Adrenal gland (tissue), 9 donors: ENCODE measurements at regions not wholly inside any gene's neighbourhood (a gene's known extent, or its start where the extent isn't known, plus 50 kb on each side); places are given as distances from the start of the nearest gene placed in this dataset.

Experiments
- DNase-seq, 7 donors: peaks; one replicate each; pipeline ENCODE4 v3.0.0-alpha.2; 2019 to 2020
- H3K27ac ChIP-seq, 5 donors: fragments of 200-600 bp; sonication (generic) in 4 of 5; 1 replicate in 3 of 5; 2 replicates in 2 of 5; pipeline versions ENCODE4 v1.5.1 to v1.8.0; 2016 to 2020; ENCODE audit warnings: mild to moderate bottlenecking in 1 of 5
- H3K27me3 ChIP-seq: fragments of 200-600 bp; 2 replicates; pipeline ENCODE4 v1.8.0; 2021
- H3K36me3 ChIP-seq, 2 donors: fragments of 200-600 bp; replicated peaks in 1 of 2; 1 replicate in 1 of 2; 2 replicates in 1 of 2; pipeline versions ENCODE4 v1.5.1 to v1.8.0; 2018 to 2022
- H3K4me1 ChIP-seq, 2 donors: fragments of 200-600 bp; replicated peaks in 1 of 2; 1 replicate in 1 of 2; 2 replicates in 1 of 2; pipeline versions ENCODE4 v1.5.1 to v1.8.0; 2018 to 2021
- H3K4me3 ChIP-seq, 4 donors: fragments of 200-600 bp; sonication (generic) in 3 of 4; one replicate each; pipeline ENCODE4 v1.5.1; 2016 to 2018
- H3K9me3 ChIP-seq, 3 donors: fragments of 200-600 bp; sonication (generic) in 1 of 3; replicated peaks in 1 of 3; 1 replicate in 2 of 3; 2 replicates in 1 of 3; pipeline versions ENCODE4 v1.5.1 to v1.8.0; 2016 to 2021
- POLR2A ChIP-seq, 2 donors: fragments of 450-650 bp; IDR thresholded peaks; one replicate each; pipeline ENCODE4 v1.6.1; 2017; ENCODE audit warnings: antibody characterized with exemption in 2 of 2, mild to moderate bottlenecking in 2 of 2, moderate library complexity in 1 of 2
- WGBS, 4 donors: extraction: QIAGEN DNeasy Blood & Tissue Kit in 2 of 4; methylation state at CpG; one replicate each; pipeline versions ENCODE4 v1.1.5 to v1.1.7; 2013 to 2017; 5-methylcytosine and 5-hydroxymethylcytosine counted together
- intact Hi-C, 2 donors: fragments of 100-400 bp; cut with DNase I; formaldehyde crosslinking; loops; one replicate each; pipeline versions ENCODE4 v1.14.1 to v1.15.0; 2022 to 2023
- TF ChIP-seq, protein P1 (sequence below), 6 experiments: fragments of 450-650 bp in 4 of 6; fragments of 200-600 bp in 2 of 6; sonication (generic) in 1 of 6; IDR thresholded peaks; 1 replicate in 5 of 6; 2 replicates in 1 of 6; pipeline versions ENCODE4 v1.5.1 to v1.8.0; 2016 to 2021; ENCODE audit warnings: antibody characterized with exemption in 6 of 6, mild to moderate bottlenecking in 2 of 6, moderate library complexity in 1 of 6
- donor health status: healthy with polysubstance abuse.
- donor health status: Bipolar disorder and iron deficiency.
- donor health status: DM: yes; HTN: yes; CAD: no.
- donor health status: DM: no; HTN: no; CAD: no.
- donor health status: DM: no; HTN: no; CAD: no.

DNA sequence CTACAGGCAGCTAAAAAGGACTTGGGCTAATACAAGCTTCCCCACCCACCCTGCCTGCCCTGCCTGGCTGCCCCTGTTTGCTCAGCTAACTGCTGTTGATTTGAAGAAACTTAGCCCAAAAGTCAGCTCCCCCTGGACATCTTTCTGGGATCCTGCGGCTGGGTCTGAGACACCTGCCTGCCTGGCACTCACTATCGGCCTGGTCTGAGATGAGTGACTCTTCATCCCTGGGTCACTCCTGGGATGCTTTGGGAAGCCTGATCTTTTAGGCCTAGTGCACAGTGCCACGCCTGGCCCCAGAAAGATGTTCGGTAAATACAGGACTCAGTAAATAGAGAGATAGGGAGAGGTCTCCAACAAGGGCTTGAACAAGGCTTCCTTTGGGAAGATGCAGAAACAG is 211.3 kb upstream of the DIO3 start:
- 80 to 92% (median 85%) methylated on average over 4 of the region's 4 CpGs for WGBS, 4 donors
- no peaks in the 10 kb centered on the region for H3K27me3 ChIP-seq
- TF ChIP-seq, protein P1, sequence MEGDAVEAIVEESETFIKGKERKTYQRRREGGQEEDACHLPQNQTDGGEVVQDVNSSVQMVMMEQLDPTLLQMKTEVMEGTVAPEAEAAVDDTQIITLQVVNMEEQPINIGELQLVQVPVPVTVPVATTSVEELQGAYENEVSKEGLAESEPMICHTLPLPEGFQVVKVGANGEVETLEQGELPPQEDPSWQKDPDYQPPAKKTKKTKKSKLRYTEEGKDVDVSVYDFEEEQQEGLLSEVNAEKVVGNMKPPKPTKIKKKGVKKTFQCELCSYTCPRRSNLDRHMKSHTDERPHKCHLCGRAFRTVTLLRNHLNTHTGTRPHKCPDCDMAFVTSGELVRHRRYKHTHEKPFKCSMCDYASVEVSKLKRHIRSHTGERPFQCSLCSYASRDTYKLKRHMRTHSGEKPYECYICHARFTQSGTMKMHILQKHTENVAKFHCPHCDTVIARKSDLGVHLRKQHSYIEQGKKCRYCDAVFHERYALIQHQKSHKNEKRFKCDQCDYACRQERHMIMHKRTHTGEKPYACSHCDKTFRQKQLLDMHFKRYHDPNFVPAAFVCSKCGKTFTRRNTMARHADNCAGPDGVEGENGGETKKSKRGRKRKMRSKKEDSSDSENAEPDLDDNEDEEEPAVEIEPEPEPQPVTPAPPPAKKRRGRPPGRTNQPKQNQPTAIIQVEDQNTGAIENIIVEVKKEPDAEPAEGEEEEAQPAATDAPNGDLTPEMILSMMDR (IDR thresholded peaks at IDR 0.05) = no peak
- no peak for TF ChIP-seq POLR2A (IDR thresholded peaks at IDR 0.05)
- H3K4me3 ChIP-seq = no peak overlapping the region
- DNase-seq = no peak
- peaks cover 0 to 4% (median 0%) of the 10 kb centered on the region in 3 donors for H3K9me3 ChIP-seq
- intact Hi-C loops = no loop called here
- no peaks in the 10 kb centered on the region for H3K4me1 ChIP-seq
- H3K36me3 ChIP-seq = no peaks in the 10 kb centered on the region
- H3K27ac ChIP-seq = no peak overlapping the region

DNA sequence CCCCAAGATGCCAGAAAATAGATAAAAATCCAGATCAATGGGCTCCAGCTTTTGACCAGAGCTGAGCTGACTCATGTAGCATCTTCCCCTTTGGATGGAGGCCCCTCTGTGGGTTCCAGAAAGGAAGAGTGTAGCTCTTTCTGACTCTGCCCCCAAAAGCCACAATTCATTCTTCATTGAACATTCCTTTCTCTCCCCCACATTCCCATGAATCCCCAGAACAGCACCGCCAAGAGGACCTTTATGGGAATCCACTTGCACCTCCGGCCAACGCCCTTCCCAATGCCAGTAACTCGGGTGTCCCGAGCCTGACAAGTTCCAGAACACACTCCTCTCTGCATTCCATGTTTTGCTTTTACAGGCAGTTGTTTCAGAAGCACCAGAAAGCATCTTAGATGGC is 210.6 kb upstream of the DIO3 start:
- intact Hi-C loops = no loop called here
- DNase-seq = no peak
- WGBS, 4 donors = 75 to 84% (median 80%) methylated on average over 5 of the region's 5 CpGs

DNA sequence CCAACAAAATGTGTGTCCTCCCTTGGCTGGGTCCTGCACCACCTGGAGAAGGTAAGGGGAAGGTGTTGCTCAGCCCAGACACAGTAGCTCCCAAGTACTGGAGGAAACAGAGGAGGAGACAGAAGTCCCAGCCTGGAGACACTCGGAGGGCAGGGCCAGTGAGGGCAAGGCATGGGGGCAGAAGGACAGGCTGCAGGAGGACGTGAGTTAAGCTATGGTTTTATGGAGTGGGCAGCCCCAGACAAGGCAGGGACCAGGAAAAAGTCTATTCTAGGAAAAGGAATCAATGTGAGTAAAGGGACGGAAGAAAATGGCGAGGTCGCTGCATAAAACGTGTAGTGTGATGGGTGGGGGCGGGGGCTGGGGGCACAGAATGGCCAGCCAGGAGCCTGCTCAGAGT is 210.1 kb upstream of the DIO3 start:
- H3K36me3 ChIP-seq = no peaks in the 10 kb centered on the region
- TF ChIP-seq, protein P1 (IDR thresholded peaks at IDR 0.05) = no peak
- TF ChIP-seq POLR2A (IDR thresholded peaks at IDR 0.05) = no peak
- no peak overlapping the region for H3K4me3 ChIP-seq
- intact Hi-C loops = no loop called here
- H3K4me1 ChIP-seq = no peaks in the 10 kb centered on the region
- WGBS, 4 donors = 63 to 76% (median 68%) methylated on average over 7 of the region's 7 CpGs
- no peak overlapping the region for H3K27ac ChIP-seq
- no peak for DNase-seq
- no peaks in the 10 kb centered on the region for H3K27me3 ChIP-seq
- H3K9me3 ChIP-seq = peaks cover 0 to 2% (median 0%) of the 10 kb centered on the region in 3 donors

More for the DNA sequence above, 210.6 kb upstream of the DIO3 start:
- peaks cover 0 to 4% (median 0%) of the 10 kb centered on the region in 3 donors for H3K9me3 ChIP-seq
- H3K4me1 ChIP-seq = no peaks in the 10 kb centered on the region
- H3K36me3 ChIP-seq = no peaks in the 10 kb centered on the region
- H3K27me3 ChIP-seq = no peaks in the 10 kb centered on the region
- H3K27ac ChIP-seq = no peak overlapping the region
- TF ChIP-seq, protein P1 (IDR thresholded peaks at IDR 0.05) = no peak
- no peak for TF ChIP-seq POLR2A (IDR thresholded peaks at IDR 0.05)
- no peak overlapping the region for H3K4me3 ChIP-seq

DNA sequence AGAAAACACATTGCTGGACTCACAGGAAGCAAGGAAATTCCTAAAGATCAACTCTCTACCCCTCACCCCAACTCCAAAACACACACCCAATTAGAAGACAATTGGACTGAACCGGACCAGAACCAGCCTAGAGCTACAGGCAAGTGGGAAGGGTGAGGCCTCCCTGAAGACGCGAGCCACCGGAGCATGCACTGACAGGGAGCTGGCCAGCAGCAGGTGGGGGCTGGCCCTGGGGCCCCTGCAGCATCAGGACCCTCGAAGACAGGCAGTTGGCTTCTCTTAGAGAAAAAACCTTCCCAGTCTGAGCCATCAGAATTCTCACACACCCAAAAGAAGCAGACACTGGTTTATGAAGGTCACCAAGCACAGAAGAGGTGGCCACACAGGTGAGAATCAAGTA is 209.5 kb upstream of the DIO3 start:
- Histone ChIP-seq H3K9me3 (no peaks in the 10 kb centered on the region), H3K4me3 (no peak overlapping the region), H3K36me3 (no peaks in the 10 kb centered on the region), H3K27ac (no peak overlapping the region), H3K27me3 (no peaks in the 10 kb centered on the region), H3K4me1 (no peaks in the 10 kb centered on the region)
- peak in 1 of 7 donors; percentile 3 for DNase-seq
- intact Hi-C loops = no loop called here
- WGBS, 4 donors = 74 to 85% (median 83%) methylated on average over 5 of the region's 5 CpGs
- TF ChIP-seq POLR2A (IDR thresholded peaks at IDR 0.05) = no peak
- TF ChIP-seq, protein P1 (IDR thresholded peaks at IDR 0.05) = no peak
